ENCODE measurements at regions not wholly inside any gene's neighbourhood (a gene's known extent, or its start where the extent isn't known, plus 50 kb on each side); places are given as distances from the start of the nearest gene placed in this dataset.

DNA sequence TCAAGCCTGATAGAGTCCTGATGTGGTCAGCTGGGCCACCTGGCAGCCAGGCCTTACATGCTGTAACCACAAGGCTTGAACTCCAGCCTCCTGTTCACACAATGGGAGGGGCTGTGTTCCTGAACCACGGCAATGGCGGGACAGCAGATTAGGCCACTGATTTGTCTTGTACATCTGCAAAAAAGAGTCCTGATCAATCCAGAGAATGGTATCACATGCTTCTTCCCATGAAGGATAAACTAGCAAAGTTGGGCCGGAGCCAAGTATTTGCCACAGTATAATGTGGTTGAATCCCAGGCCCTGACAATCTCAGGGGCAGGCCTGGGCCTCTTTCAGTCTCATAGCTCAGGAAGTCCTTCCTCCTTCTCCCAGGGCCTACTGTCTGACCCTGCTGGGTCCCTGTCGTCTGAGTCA lies 2182.5 kb upstream of the AGA start:
- H3K27ac ChIP-seq, result no peak overlapping the region
- H3K4me3 ChIP-seq, result no peak overlapping the region
- no peak for DNase-seq
- H3K9me3 ChIP-seq, result no peaks in the 10 kb centered on the region
- no peaks in the 10 kb centered on the region for H3K36me3 ChIP-seq
- intact Hi-C loops (cut with DNase I; ENCODE audit: low total_unique reads) (no loop called here), in situ Hi-C loops (cut with MboI; ENCODE audit: low sequenced_read_pairs in 4 of 4) (no loop called here)
- TF ChIP-seq POLR2A (IDR thresholded peaks at IDR 0.05), result no peak
- TF ChIP-seq, protein P1, sequence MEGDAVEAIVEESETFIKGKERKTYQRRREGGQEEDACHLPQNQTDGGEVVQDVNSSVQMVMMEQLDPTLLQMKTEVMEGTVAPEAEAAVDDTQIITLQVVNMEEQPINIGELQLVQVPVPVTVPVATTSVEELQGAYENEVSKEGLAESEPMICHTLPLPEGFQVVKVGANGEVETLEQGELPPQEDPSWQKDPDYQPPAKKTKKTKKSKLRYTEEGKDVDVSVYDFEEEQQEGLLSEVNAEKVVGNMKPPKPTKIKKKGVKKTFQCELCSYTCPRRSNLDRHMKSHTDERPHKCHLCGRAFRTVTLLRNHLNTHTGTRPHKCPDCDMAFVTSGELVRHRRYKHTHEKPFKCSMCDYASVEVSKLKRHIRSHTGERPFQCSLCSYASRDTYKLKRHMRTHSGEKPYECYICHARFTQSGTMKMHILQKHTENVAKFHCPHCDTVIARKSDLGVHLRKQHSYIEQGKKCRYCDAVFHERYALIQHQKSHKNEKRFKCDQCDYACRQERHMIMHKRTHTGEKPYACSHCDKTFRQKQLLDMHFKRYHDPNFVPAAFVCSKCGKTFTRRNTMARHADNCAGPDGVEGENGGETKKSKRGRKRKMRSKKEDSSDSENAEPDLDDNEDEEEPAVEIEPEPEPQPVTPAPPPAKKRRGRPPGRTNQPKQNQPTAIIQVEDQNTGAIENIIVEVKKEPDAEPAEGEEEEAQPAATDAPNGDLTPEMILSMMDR (IDR thresholded peaks at IDR 0.05 in 4 of 5, conservative IDR thresholded peaks at IDR 0.05 in 1 of 5), result no peak
- no peaks in the 10 kb centered on the region for H3K27me3 ChIP-seq
- no peak for ATAC-seq
- no peaks in the 10 kb centered on the region for H3K4me1 ChIP-seq

DNA sequence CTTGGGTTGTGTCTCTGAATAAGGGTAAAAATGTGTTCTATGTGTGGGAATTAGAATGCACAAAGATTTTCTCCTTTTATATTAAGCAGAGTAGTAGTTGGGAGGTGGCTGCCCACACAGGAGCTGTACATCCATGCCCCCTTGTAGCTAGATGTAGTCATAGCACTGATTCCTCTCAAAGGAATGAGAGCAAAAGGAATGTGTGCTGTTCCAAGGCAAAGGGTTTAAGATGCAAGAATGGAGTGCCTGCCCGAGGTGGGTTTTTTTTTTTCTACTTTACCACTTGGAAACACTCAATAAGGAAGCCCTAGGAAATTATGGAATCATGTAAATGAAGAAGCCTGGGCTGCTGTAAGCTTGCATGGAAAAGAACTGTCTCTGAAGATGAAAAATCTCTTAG lies 2183.2 kb upstream of the AGA start:
- Histone ChIP-seq H3K4me3 (no peak overlapping the region), H3K9me3 (no peaks in the 10 kb centered on the region), H3K36me3 (no peaks in the 10 kb centered on the region), H3K27ac (no peak overlapping the region), H3K4me1 (no peaks in the 10 kb centered on the region), H3K27me3 (no peaks in the 10 kb centered on the region)
- in situ Hi-C loops (cut with MboI; ENCODE audit: low sequenced_read_pairs in 4 of 4) (no loop called here), intact Hi-C loops (cut with DNase I; ENCODE audit: low total_unique reads) (no loop called here)
- no peak for ATAC-seq
- DNase-seq, result no peak
- TF ChIP-seq, protein P1 (IDR thresholded peaks at IDR 0.05 in 4 of 5, conservative IDR thresholded peaks at IDR 0.05 in 1 of 5), result no peak
- TF ChIP-seq POLR2A (IDR thresholded peaks at IDR 0.05), result no peak

DNA sequence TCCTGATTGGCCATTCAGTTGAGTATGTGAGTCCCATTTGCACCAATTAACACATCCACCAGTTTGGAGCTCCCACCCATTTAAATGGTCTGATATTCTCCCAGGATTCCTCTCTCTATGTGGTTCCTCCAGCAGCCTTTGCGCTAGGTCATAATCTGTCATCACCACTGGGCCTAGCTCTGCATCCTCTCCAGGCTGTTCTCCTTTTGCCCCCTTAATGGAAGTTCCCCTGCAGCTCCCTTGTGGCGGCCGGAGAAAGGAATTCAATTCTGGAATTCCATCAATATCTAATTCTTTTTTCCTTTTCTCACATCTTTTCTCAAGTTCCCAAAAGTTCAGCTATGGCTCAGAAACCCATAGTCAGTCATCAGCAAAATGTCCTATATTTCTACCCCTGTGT lies 2184.4 kb upstream of the AGA start:
- Histone ChIP-seq H3K36me3 (no peaks in the 10 kb centered on the region), H3K4me3 (no peak overlapping the region), H3K27me3 (no peaks in the 10 kb centered on the region), H3K4me1 (no peaks in the 10 kb centered on the region), H3K9me3 (no peaks in the 10 kb centered on the region), H3K27ac (no peak overlapping the region)
- no peak for DNase-seq
- no peak for ATAC-seq
- TF ChIP-seq, protein P1 (IDR thresholded peaks at IDR 0.05 in 4 of 5, conservative IDR thresholded peaks at IDR 0.05 in 1 of 5), result no peak
- no peak for TF ChIP-seq POLR2A (IDR thresholded peaks at IDR 0.05)
- in situ Hi-C loops (cut with MboI; ENCODE audit: low sequenced_read_pairs in 4 of 4) (no loop called here), intact Hi-C loops (cut with DNase I; ENCODE audit: low total_unique reads) (no loop called here)

DNA sequence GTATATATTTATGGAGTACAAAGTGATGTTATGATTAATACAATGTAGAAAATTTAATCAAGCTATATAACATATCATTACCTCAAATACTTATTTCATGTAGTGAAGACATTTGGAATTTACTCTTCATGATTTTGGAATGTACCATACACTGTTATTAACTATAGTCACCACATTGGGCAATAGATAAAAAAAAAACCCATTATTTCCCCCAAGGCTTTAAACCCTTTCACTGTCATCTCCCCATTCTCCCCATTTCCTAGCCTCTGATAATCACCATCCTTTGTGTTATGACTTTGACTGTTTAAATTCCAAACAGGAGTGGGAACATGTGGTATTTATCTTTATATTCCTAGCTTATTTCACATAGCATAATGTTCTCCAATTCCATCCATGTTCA lies 2189.1 kb upstream of the AGA start:
- intact Hi-C loops (cut with DNase I; ENCODE audit: low total_unique reads), result no loop called here
- no peak overlapping the region for H3K27ac ChIP-seq
- no peak overlapping the region for H3K4me3 ChIP-seq
- no peaks in the 10 kb centered on the region for H3K36me3 ChIP-seq
- in situ Hi-C loops (cut with MboI; ENCODE audit: low sequenced_read_pairs in 4 of 4), result no loop called here
- DNase-seq (no peak), ATAC-seq (no peak)
- no peaks in the 10 kb centered on the region for H3K27me3 ChIP-seq
- H3K4me1 ChIP-seq, result no peaks in the 10 kb centered on the region
- TF ChIP-seq POLR2A (IDR thresholded peaks at IDR 0.05), result no peak
- TF ChIP-seq, protein P1 (IDR thresholded peaks at IDR 0.05 in 4 of 5, conservative IDR thresholded peaks at IDR 0.05 in 1 of 5), result no peak
- H3K9me3 ChIP-seq, result no peaks in the 10 kb centered on the region

DNA sequence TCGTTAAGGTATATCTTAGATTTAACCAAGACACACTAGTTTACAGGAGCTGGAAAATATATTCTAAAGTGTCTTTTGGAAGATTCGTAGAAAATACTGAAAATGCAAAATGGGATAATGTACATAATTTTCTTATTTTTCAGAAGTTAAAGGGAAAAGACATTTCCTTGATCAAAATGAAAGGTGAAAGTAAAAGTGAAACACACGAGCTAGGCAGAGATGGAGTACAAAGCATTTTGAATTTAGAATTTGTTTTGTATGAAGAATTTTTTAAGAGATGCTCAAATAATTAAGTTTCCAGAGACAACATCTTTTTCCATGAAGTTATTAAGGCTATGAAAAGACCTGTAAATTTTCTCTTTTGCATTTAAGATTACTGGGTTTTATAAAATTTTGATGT lies 2192.6 kb upstream of the AGA start:
- in situ Hi-C loops (cut with MboI; ENCODE audit: low sequenced_read_pairs in 4 of 4) (no loop called here), intact Hi-C loops (cut with DNase I; ENCODE audit: low total_unique reads) (no loop called here)
- ATAC-seq (no peak), DNase-seq (no peak)
- Histone ChIP-seq H3K27me3 (no peaks in the 10 kb centered on the region), H3K9me3 (no peaks in the 10 kb centered on the region), H3K27ac (no peak overlapping the region), H3K36me3 (no peaks in the 10 kb centered on the region), H3K4me1 (no peaks in the 10 kb centered on the region), H3K4me3 (no peak overlapping the region)
- TF ChIP-seq, protein P1 (IDR thresholded peaks at IDR 0.05 in 4 of 5, conservative IDR thresholded peaks at IDR 0.05 in 1 of 5), result no peak
- no peak for TF ChIP-seq POLR2A (IDR thresholded peaks at IDR 0.05)

Measured in gastrocnemius medialis (tissue), 4 donors.